IPS DF 4.7 (cell line): ENCODE measurements at regions not wholly inside any gene's neighbourhood (a gene's known extent, or its start where the extent isn't known, plus 50 kb on each side); places are given as distances from the start of the nearest gene placed in this dataset.
A peak's percentile ranks its signal among the peaks of the same experiment; 100 is the strongest.

ENCODE experiments used
- DNase-seq: peaks from one replicate; pipeline ENCODE4 v3.0.0-alpha.2; 2013; ENCODE audit warnings: low spot score; ENCODE audit errors: extremely low read depth

GRCh38 chr20:52410731-52411234 lies 219.2 kb upstream of the ZFP64 start:
- no peak for DNase-seq

- no peak for DNase-seq
Measured at GRCh38 chr20:52410182-52410647, 218.6 kb upstream of the ZFP64 start.

GRCh38 chr20:52405986-52406385 lies 214.4 kb upstream of the ZFP64 start:
- no peak for DNase-seq

- no peak for DNase-seq
Measured at GRCh38 chr20:52405417-52405816, 213.8 kb upstream of the ZFP64 start.

- no peak for DNase-seq
Measured at GRCh38 chr20:52404671-52405070, 213.1 kb upstream of the ZFP64 start.

GRCh38 chr20:52402950-52403349 lies 211.4 kb upstream of the ZFP64 start:
- DNase-seq, result no peak

GRCh38 chr20:52402514-52402913 lies 210.9 kb upstream of the ZFP64 start:
- no peak for DNase-seq

- no peak for DNase-seq
Measured at GRCh38 chr20:52401431-52401830, 209.9 kb upstream of the ZFP64 start.

GRCh38 chr20:52399352-52399751 lies 207.8 kb upstream of the ZFP64 start:
- no peak for DNase-seq

GRCh38 chr20:52389606-52390005 lies 198.0 kb upstream of the ZFP64 start:
- no peak for DNase-seq

- DNase-seq, result no peak
Measured at GRCh38 chr20:52383995-52384621, 192.5 kb upstream of the ZFP64 start.

GRCh38 chr20:52382933-52383332 lies 191.4 kb upstream of the ZFP64 start:
- no peak for DNase-seq

- peak; percentile 9 for DNase-seq
Measured at GRCh38 chr20:52379723-52380336, 188.3 kb upstream of the ZFP64 start.

- DNase-seq, result no peak
Measured at GRCh38 chr20:52372169-52372568, 180.6 kb upstream of the ZFP64 start.

GRCh38 chr20:52365688-52366087 lies 174.1 kb upstream of the ZFP64 start:
- DNase-seq, result no peak

GRCh38 chr20:52364405-52364804 lies 172.8 kb upstream of the ZFP64 start:
- DNase-seq, result no peak

- DNase-seq, result no peak
Measured at GRCh38 chr20:52361650-52362049, 170.1 kb upstream of the ZFP64 start.

- DNase-seq, result no peak
Measured at GRCh38 chr20:52349806-52350205, 158.2 kb upstream of the ZFP64 start.

GRCh38 chr20:52348434-52348833 lies 156.9 kb upstream of the ZFP64 start:
- DNase-seq, result no peak

- DNase-seq, result no peak
Measured at GRCh38 chr20:52346797-52347196, 155.2 kb upstream of the ZFP64 start.

- DNase-seq, result no peak
Measured at GRCh38 chr20:52342913-52343312, 151.3 kb upstream of the ZFP64 start.

GRCh38 chr20:52340036-52340634 lies 148.6 kb upstream of the ZFP64 start:
- peak; percentile 3 for DNase-seq
